HK-2 (cell line): ENCODE measurements at regions not wholly inside any gene's neighbourhood (a gene's known extent, or its start where the extent isn't known, plus 50 kb on each side); places are given as distances from the start of the nearest gene placed in this dataset.

Experiments
- DNase-seq: peaks from one replicate; pipeline ENCODE4 v3.0.0-alpha.2; 2018; ENCODE audit not compliant: unreplicated experiment

GRCh38 chr19:30704771-30705330 is 332.7 kb downstream of the ZNF536 start:
- no peak for DNase-seq

- no peak for DNase-seq
These were observed 331.5 kb downstream of the ZNF536 start for GRCh38 chr19:30703645-30704044.

GRCh38 chr19:30701178-30701577 is 329.0 kb downstream of the ZNF536 start:
- DNase-seq, result no peak

- no peak for DNase-seq
These were observed 327.7 kb downstream of the ZNF536 start for GRCh38 chr19:30699871-30700280.

- DNase-seq, result peak; percentile 25
These were observed 324.3 kb downstream of the ZNF536 start for GRCh38 chr19:30696514-30696913.

GRCh38 chr19:30695171-30695875 is 323.1 kb downstream of the ZNF536 start:
- DNase-seq, result no peak

GRCh38 chr19:30694156-30694755 is 322.1 kb downstream of the ZNF536 start:
- no peak for DNase-seq

- no peak for DNase-seq
These were observed 320.8 kb downstream of the ZNF536 start for GRCh38 chr19:30692879-30693503.

- DNase-seq, result no peak
These were observed 320.1 kb downstream of the ZNF536 start for GRCh38 chr19:30692181-30692811.

GRCh38 chr19:30691819-30692166 is 319.6 kb downstream of the ZNF536 start:
- no peak for DNase-seq

- no peak for DNase-seq
These were observed 319.0 kb downstream of the ZNF536 start for GRCh38 chr19:30690935-30691818.

- no peak for DNase-seq
These were observed 318.3 kb downstream of the ZNF536 start for GRCh38 chr19:30690525-30690924.

- no peak for DNase-seq
These were observed 317.3 kb downstream of the ZNF536 start for GRCh38 chr19:30689474-30689873.

GRCh38 chr19:30688696-30689095 is 316.5 kb downstream of the ZNF536 start:
- no peak for DNase-seq

- no peak for DNase-seq
These were observed 314.8 kb downstream of the ZNF536 start for GRCh38 chr19:30686826-30687566.

GRCh38 chr19:30686176-30686820 is 314.1 kb downstream of the ZNF536 start:
- DNase-seq, result no peak

GRCh38 chr19:30685426-30686000 is 313.3 kb downstream of the ZNF536 start:
- no peak for DNase-seq

- DNase-seq, result no peak
These were observed 312.4 kb downstream of the ZNF536 start for GRCh38 chr19:30684613-30685012.

GRCh38 chr19:30682999-30683536 is 310.9 kb downstream of the ZNF536 start:
- DNase-seq, result peak; percentile 56
